Chondrocyte (in vitro differentiated cells): ENCODE measurements at regions not wholly inside any gene's neighbourhood (a gene's known extent, or its start where the extent isn't known, plus 50 kb on each side); places are given as distances from the start of the nearest gene placed in this dataset.

Source experiments
- DNase-seq: peaks from one replicate; pipeline ENCODE4 v3.0.0; 2021; ENCODE audit warnings: mixed read lengths, low spot score
- H3K27ac Mint-ChIP-seq: one replicate; pipeline ENCODE4 v1.8.0; 2021; ENCODE audit warnings: mild to moderate bottlenecking, moderate library complexity, mixed read lengths; ENCODE audit not compliant: unreplicated experiment
- H3K27me3 Mint-ChIP-seq: 2 replicates; pipeline ENCODE4 v1.8.0; 2021; ENCODE audit warnings: low read depth, mixed read lengths
- H3K36me3 Mint-ChIP-seq: 2 replicates; pipeline ENCODE4 v1.8.0; 2021; ENCODE audit warnings: low read depth, mixed read lengths
- H3K4me1 Mint-ChIP-seq: 2 replicates; pipeline ENCODE4 v1.8.0; 2021; ENCODE audit warnings: low read depth, mild to moderate bottlenecking, mixed read lengths
- H3K4me3 Mint-ChIP-seq: one replicate; pipeline ENCODE4 v1.8.0; 2021; ENCODE audit warnings: mild to moderate bottlenecking, moderate library complexity, mixed read lengths; ENCODE audit not compliant: unreplicated experiment
- H3K9me3 Mint-ChIP-seq: 2 replicates; pipeline ENCODE4 v1.8.0; 2021; ENCODE audit warnings: low read depth, mixed read lengths
- CTCF ChIP-seq: fragments of 200-600 bp; sonication (generic); IDR thresholded peaks from 2 replicates; pipeline ENCODE4 v1.5.0; 2021; ENCODE audit warnings: antibody characterized with exemption, mild to moderate bottlenecking, moderate library complexity

DNA sequence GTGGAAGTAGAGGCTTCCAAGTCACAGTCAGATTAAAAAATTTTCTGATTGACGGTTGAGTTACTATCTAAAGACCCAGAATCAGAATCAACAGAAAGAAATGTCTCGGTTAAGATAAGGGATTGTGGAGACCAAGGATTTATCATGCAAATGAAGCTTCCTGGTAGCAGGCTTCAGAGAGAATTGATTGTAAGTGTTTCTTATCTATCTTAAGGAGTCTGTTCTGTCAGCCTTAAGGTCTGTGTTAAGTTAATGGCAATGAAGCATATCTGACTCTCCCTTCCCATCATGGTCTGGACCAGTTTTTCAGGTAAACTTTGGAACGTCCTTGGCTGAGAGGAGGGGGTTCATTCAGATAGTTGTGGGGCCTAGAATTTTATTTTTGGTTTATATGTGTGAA, 780.2 kb downstream of the FAM133A start:
- TF ChIP-seq CTCF = no peak
- H3K4me1 Mint-ChIP-seq = no peaks in the 10 kb centered on the region
- no peak for DNase-seq
- H3K27me3 Mint-ChIP-seq = peaks cover 1% of the 10 kb centered on the region
- H3K4me3 Mint-ChIP-seq = no peak overlapping the region
- H3K27ac Mint-ChIP-seq = no peak overlapping the region
- no peaks in the 10 kb centered on the region for H3K36me3 Mint-ChIP-seq
- peaks cover 6% of the 10 kb centered on the region for H3K9me3 Mint-ChIP-seq

DNA sequence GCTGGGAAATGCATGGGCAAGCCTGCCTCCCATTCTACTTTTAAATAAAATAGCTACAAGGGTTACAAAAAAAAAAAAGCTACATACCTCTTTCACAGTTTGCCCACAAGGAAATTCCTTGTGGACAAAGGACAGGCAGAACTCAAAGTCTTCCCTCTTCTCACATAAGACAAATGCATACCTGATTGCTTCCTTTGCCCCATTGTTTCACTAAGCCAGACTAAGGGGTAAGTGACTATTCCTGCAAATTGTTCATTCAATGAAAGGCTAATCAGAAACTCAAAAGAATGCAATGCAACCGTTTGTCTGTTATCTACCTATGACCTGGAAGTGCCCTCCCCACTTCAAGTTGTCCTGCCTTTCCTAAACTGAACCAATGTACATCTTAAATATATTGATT, 780.6 kb downstream of the FAM133A start:
- Mint-ChIP-seq H3K9me3 (peaks cover 6% of the 10 kb centered on the region), H3K27ac (no peak overlapping the region), H3K4me3 (no peak overlapping the region), H3K4me1 (no peaks in the 10 kb centered on the region), H3K27me3 (peaks cover 1% of the 10 kb centered on the region), H3K36me3 (no peaks in the 10 kb centered on the region)
- TF ChIP-seq CTCF = no peak
- DNase-seq = no peak

DNA sequence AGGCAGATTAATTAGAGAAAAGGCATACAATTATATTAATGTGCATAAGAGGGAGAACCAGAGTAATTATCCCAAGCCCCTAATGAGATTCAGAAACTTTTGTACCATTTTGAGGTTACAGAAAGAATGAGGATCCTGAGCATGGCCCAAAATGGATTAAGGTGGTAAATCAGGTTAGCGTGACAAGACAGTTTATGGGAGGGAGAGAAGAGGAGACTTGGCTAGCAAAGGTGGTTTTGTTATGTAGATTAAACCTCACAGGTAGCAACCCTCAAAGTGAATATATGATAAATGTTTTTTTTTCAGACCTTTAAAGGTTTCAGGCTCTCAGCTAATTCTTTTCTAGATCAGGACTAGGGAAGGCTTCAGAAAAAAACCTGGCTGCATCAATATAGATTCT, 781.8 kb downstream of the FAM133A start:
- Mint-ChIP-seq H3K4me1 (no peaks in the 10 kb centered on the region), H3K36me3 (no peaks in the 10 kb centered on the region), H3K27me3 (peaks cover 1% of the 10 kb centered on the region), H3K9me3 (no peaks in the 10 kb centered on the region), H3K27ac (no peak overlapping the region), H3K4me3 (no peak overlapping the region)
- DNase-seq = no peak
- no peak for TF ChIP-seq CTCF

DNA sequence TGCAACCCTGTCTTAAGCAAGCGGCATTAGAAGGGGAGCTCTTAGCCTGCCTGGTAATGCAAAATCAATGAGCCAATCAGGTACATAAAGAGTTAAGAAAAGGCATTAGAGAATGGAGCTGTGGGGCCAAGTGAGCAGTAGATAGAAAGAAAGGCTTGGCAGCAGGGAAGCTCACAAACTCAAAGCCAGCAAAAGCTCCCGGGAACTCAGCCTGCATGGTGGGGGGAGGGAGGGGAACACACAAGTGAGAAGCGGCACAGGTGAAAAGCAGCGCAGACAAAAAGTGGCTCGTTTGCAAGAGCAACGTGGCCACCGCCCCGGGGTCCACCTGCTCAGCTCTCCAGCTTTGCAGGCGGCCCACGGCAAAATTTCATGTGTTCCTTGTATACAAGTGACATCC, 818.5 kb downstream of the FAM133A start:
- no peak for TF ChIP-seq CTCF
- Mint-ChIP-seq H3K4me1 (no peaks in the 10 kb centered on the region), H3K36me3 (no peaks in the 10 kb centered on the region), H3K4me3 (no peak overlapping the region), H3K9me3 (no peaks in the 10 kb centered on the region), H3K27me3 (no peaks in the 10 kb centered on the region), H3K27ac (no peak overlapping the region)
- DNase-seq = no peak

GRCh38 chrX:94493405-94493804, 819.4 kb downstream of the FAM133A start:
- Mint-ChIP-seq H3K4me3 (no peak overlapping the region), H3K36me3 (no peaks in the 10 kb centered on the region), H3K27me3 (no peaks in the 10 kb centered on the region), H3K4me1 (no peaks in the 10 kb centered on the region), H3K27ac (no peak overlapping the region), H3K9me3 (no peaks in the 10 kb centered on the region)
- no peak for TF ChIP-seq CTCF
- DNase-seq = no peak
